ENCODE measurements at regions not wholly inside any gene's neighbourhood (a gene's known extent, or its start where the extent isn't known, plus 50 kb on each side); places are given as distances from the start of the nearest gene placed in this dataset.

GRCh38 chr3:163384383-163384782 lies 1693.9 kb downstream of the SI start:
- ATAC-seq: no peak; the same call in 1 of the 3 replicates
- no peaks in the 10 kb centered on the region for H4K20me1 ChIP-seq (replicated peaks; ENCODE audit: control insufficient read depth, insufficient read depth, low read length)
- 0% methylated on average over 1 of the region's 1 CpG for WGBS (ENCODE audit: insufficient coverage, low coverage, missing lambda C conversion rate)
- H3K79me2 ChIP-seq (ENCODE audit: control insufficient read depth, insufficient read depth, low read length): peaks cover 21% of the 10 kb centered on the region
- DNase-seq (ENCODE audit: extremely low read depth in 1 of 4, low spot score in 3 of 4): no peak
- no TSS peak for BruUV-seq (replicated peaks)
- no peak overlapping the region for H3K27ac ChIP-seq (ENCODE audit: extremely low read depth, low read depth, low read length)
- no peak overlapping the region for H3K4me2 ChIP-seq (ENCODE audit: insufficient read depth, low read length)
- no peak overlapping the region for H2AFZ ChIP-seq (ENCODE audit: low read depth, low read length)
- CTCF ChIA-PET (ENCODE audit: low intra/inter-chr PET ratio): no interaction called here
- no peaks in the 10 kb centered on the region for H3K36me3 ChIP-seq (ENCODE audit: control insufficient read depth, insufficient read depth, low read length)
- H3K9me1 ChIP-seq (ENCODE audit: control insufficient read depth, insufficient read depth, low read length): no peaks in the 10 kb centered on the region
- H3K9ac ChIP-seq (ENCODE audit: insufficient read depth in 1 of 2, low read depth in 2 of 2, low read length in 2 of 2): no peak overlapping the region
- H3K9me3 ChIP-seq (replicated peaks; ENCODE audit: control insufficient read depth, insufficient read depth, low read depth, low read length): no peaks in the 10 kb centered on the region
- FAIRE-seq: no peak
- no peaks in the 10 kb centered on the region for H3K27me3 ChIP-seq (ENCODE audit: control insufficient read depth in 2 of 2, insufficient read depth in 2 of 2, low read length in 2 of 2)
- H3K4me3 ChIP-seq: no peak overlapping the region
- H3K4me1 ChIP-seq (replicated peaks in 1 of 2; ENCODE audit: control insufficient read depth in 2 of 2, insufficient read depth in 2 of 2, low read length in 2 of 2): no peaks in the 10 kb centered on the region
- POLR2A ChIA-PET: no interaction called here
- in situ Hi-C loops (cut with MboI): no loop called here
- intact Hi-C loops (cut with micrococcal nuclease): no loop called here
- no peak for TF ChIP-seq MECOM (CRISPR knock-in tag; IDR thresholded peaks at IDR 0.05)
- TF ChIP-seq MGA (IDR thresholded peaks at IDR 0.05): no peak
- no peak for TF ChIP-seq GABPB1 (CRISPR knock-in tag; IDR thresholded peaks at IDR 0.05)
- no peak for TF ChIP-seq ZNF282 (CRISPR knock-in tag; IDR thresholded peaks at IDR 0.05)
- no peak for TF ChIP-seq HMGN3 (IDR thresholded peaks at IDR 0.05; ENCODE audit: borderline replicate concordance, extremely low read depth, insufficient read length, low read depth, low read length)
- TF ChIP-seq CC2D1A (IDR thresholded peaks at IDR 0.05): no peak
- TF ChIP-seq MITF (IDR thresholded peaks at IDR 0.05): no peak
- no peak for TF ChIP-seq HINFP (tag; conservative IDR thresholded peaks at IDR 0.05; ENCODE audit: low read depth)
- no peak for TF ChIP-seq MAFG (tag; conservative IDR thresholded peaks at IDR 0.05)
- TF ChIP-seq ZNF507 (tag; conservative IDR thresholded peaks at IDR 0.05): no peak
